Osteocyte (in vitro differentiated cells): ENCODE measurements at regions not wholly inside any gene's neighbourhood (a gene's known extent, or its start where the extent isn't known, plus 50 kb on each side); places are given as distances from the start of the nearest gene placed in this dataset.

Experiments
- DNase-seq: peaks from one replicate; pipeline ENCODE4 v3.0.0; 2021; ENCODE audit warnings: mixed read lengths; ENCODE audit not compliant: unreplicated experiment; ENCODE audit errors: extremely low spot score
- H3K27ac Mint-ChIP-seq: one replicate; pipeline ENCODE4 v1.8.0; 2021; ENCODE audit warnings: mild to moderate bottlenecking, mixed read lengths; ENCODE audit not compliant: unreplicated experiment
- H3K27me3 Mint-ChIP-seq: one replicate; pipeline ENCODE4 v1.8.0; 2021; ENCODE audit warnings: mixed read lengths; ENCODE audit not compliant: unreplicated experiment
- H3K36me3 Mint-ChIP-seq: one replicate; pipeline ENCODE4 v1.8.0; 2021; ENCODE audit warnings: mixed read lengths; ENCODE audit not compliant: unreplicated experiment
- H3K4me1 Mint-ChIP-seq: one replicate; pipeline ENCODE4 v1.8.0; 2021; ENCODE audit warnings: mixed read lengths; ENCODE audit not compliant: unreplicated experiment
- H3K4me3 Mint-ChIP-seq: one replicate; pipeline ENCODE4 v1.8.0; 2021; ENCODE audit warnings: mild to moderate bottlenecking, moderate library complexity, mixed read lengths; ENCODE audit not compliant: unreplicated experiment
- H3K9me3 Mint-ChIP-seq: one replicate; pipeline ENCODE4 v1.8.0; 2021; ENCODE audit warnings: mixed read lengths; ENCODE audit not compliant: unreplicated experiment
- TF ChIP-seq, protein P1 (sequence below): fragments of 200-600 bp; sonication (generic); IDR thresholded peaks from 2 replicates; pipeline ENCODE4 v1.5.0; 2021; ENCODE audit warnings: antibody characterized with exemption, mild to moderate bottlenecking, moderate library complexity

DNA sequence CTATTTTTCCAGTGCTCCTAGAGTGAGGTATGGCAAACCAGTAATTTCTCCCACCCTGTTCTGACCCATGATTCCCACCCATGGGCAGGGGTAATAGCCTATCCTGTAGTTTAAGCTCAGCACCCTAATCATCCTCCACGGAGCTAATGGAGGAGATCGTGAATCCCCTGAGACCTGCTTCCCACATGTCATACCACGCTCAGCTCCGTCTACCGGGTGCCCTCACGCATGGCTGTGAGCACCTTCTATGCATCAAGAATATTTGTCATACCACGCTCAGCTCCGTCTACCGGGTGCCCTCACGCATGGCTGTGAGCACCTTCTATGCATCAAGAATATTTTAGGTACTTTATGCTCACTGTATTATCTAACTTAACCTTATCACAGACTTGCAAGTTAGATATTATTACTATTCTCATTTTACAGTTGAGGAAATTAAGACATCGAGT, 104.7 kb upstream of the PFN2 start:
- no peaks in the 10 kb centered on the region for H3K27me3 Mint-ChIP-seq
- no peaks in the 10 kb centered on the region for H3K36me3 Mint-ChIP-seq
- H3K4me3 Mint-ChIP-seq = no peak overlapping the region
- TF ChIP-seq, protein P1, sequence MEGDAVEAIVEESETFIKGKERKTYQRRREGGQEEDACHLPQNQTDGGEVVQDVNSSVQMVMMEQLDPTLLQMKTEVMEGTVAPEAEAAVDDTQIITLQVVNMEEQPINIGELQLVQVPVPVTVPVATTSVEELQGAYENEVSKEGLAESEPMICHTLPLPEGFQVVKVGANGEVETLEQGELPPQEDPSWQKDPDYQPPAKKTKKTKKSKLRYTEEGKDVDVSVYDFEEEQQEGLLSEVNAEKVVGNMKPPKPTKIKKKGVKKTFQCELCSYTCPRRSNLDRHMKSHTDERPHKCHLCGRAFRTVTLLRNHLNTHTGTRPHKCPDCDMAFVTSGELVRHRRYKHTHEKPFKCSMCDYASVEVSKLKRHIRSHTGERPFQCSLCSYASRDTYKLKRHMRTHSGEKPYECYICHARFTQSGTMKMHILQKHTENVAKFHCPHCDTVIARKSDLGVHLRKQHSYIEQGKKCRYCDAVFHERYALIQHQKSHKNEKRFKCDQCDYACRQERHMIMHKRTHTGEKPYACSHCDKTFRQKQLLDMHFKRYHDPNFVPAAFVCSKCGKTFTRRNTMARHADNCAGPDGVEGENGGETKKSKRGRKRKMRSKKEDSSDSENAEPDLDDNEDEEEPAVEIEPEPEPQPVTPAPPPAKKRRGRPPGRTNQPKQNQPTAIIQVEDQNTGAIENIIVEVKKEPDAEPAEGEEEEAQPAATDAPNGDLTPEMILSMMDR = no peak
- H3K4me1 Mint-ChIP-seq = peaks cover 48% of the 10 kb centered on the region
- no peak overlapping the region for H3K27ac Mint-ChIP-seq
- H3K9me3 Mint-ChIP-seq = no peaks in the 10 kb centered on the region
- DNase-seq = no peak

DNA sequence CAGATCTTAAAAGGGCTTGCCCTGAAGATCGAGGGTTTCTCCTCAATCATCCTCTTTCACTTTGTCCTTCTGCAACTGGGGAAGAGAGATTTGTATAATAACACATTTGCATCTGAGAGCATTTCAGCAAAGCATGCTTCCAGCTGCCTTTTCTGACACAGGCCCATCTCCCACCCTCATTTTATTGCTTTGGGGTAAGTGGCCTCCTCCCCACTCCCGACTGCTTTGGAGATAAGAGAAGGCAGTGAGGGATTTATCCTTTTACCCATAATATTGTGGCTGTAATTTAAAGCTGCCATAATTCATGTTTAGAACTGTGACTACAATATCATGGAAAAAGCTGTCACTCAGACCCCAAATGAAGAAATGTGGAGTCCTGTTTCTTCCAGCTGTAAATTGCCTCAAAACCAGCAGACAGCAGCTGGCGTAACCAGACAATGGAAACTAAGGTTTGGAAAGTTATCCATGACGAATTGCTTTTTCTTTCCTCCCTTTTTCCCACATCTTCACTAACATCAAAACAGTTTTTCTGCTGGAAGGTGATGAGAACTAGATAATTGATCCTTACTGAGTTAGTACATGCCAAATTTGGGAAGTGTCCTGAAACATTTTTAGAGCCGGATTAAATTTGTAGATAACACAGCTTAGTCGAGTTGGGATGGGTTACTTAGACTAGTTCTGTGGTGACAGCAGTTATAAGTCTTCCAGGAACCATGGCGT, 104.2 kb upstream of the PFN2 start:
- Mint-ChIP-seq H3K9me3 (no peaks in the 10 kb centered on the region), H3K27ac (no peak overlapping the region), H3K4me1 (peaks cover 42% of the 10 kb centered on the region), H3K36me3 (no peaks in the 10 kb centered on the region), H3K4me3 (no peak overlapping the region), H3K27me3 (no peaks in the 10 kb centered on the region)
- TF ChIP-seq, protein P1 = no peak
- no peak for DNase-seq

DNA sequence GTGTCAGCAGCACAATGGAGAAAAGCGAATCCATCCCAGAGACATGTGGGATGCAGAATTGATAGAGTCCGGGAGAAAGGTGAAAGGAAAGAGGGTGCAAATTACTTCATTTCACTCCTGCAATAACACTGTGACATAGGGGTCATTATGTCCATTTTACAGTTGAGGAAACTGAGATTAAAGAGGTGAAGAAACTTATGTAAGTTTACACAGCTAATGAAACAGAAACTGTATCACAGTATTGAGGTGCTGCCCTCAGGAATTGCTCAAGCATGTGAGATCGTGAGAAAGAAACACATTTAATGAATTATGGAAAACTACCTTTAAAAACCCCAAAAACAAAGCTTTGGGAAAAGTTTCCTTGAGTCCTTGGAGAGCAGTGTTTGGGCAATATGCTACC, 103.6 kb upstream of the PFN2 start:
- H3K27me3 Mint-ChIP-seq = no peaks in the 10 kb centered on the region
- H3K4me3 Mint-ChIP-seq = no peak overlapping the region
- TF ChIP-seq, protein P1 = no peak
- H3K4me1 Mint-ChIP-seq = peaks cover 36% of the 10 kb centered on the region
- no peaks in the 10 kb centered on the region for H3K36me3 Mint-ChIP-seq
- no peak overlapping the region for H3K27ac Mint-ChIP-seq
- no peak for DNase-seq
- no peaks in the 10 kb centered on the region for H3K9me3 Mint-ChIP-seq

DNA sequence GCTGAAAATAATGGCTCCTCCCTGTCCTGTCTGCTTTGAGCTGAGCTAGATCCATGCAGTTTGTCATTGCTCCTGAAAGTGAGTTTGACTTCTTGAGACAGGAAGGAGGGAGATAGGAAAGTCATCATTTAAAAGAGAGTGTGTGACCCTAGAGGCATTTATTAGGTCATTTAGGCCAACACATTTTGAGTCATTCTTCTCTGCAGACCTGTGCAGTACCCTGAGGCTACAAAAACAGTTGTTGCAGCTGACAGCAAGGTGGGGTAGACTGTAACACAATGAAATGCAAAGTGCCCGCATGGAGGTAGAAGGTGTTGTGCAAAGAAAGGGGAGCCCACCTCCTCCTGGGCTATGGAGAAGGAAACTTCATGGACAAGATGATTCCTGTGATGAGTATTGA, 102.8 kb upstream of the PFN2 start:
- peaks cover 29% of the 10 kb centered on the region for H3K4me1 Mint-ChIP-seq
- no peaks in the 10 kb centered on the region for H3K36me3 Mint-ChIP-seq
- peak overlapping the region; percentile 15 for H3K27ac Mint-ChIP-seq
- H3K9me3 Mint-ChIP-seq = no peaks in the 10 kb centered on the region
- TF ChIP-seq, protein P1 = no peak
- H3K4me3 Mint-ChIP-seq = no peak overlapping the region
- no peaks in the 10 kb centered on the region for H3K27me3 Mint-ChIP-seq
- DNase-seq = no peak

DNA sequence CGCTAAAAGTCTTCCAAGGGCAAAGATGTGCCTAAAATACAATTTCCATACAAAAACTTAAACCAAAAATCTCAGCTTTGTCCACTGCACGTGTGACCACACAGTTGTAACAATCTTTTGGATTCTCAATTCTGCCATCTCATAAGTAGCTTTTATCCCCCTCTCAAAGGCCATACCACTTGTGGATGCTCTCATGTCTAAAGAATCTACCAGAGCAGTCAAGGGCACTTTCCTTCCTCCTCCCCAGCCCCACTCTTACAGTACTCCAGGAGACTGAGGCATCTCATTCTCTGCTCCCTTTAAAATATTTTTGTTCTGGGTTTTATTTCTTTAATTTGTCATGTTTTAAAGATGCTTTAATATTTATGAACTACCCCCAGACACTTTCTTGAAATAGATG, 102.3 kb upstream of the PFN2 start:
- Mint-ChIP-seq H3K4me3 (no peak overlapping the region), H3K36me3 (no peaks in the 10 kb centered on the region), H3K27ac (peak overlapping the region; percentile 15), H3K9me3 (no peaks in the 10 kb centered on the region), H3K27me3 (no peaks in the 10 kb centered on the region), H3K4me1 (peaks cover 26% of the 10 kb centered on the region)
- TF ChIP-seq, protein P1 = no peak
- DNase-seq = no peak
